CD14-positive monocyte (primary cell): ENCODE measurements at regions not wholly inside any gene's neighbourhood (a gene's known extent, or its start where the extent isn't known, plus 50 kb on each side); places are given as distances from the start of the nearest gene placed in this dataset.

ENCODE experiments used
- DNase-seq, 3 donors: peaks; one replicate each; pipeline ENCODE4 v3.0.0-alpha.2; 2011 to 2022
- H2AFZ ChIP-seq: 2 replicates; pipeline ENCODE4 v1.6.0; 2012; ENCODE audit warnings: mild to moderate bottlenecking, low read depth, low read length, inconsistent platforms; ENCODE audit not compliant: insufficient read depth, poor library complexity, severe bottlenecking
- H3K27ac ChIP-seq, 2 donors: 1 replicate in 1 of 2; 2 replicates in 1 of 2; pipeline ENCODE4 v1.5.1; 2012 to 2013; ENCODE audit warnings: low read length in 2 of 2, control low read depth in 1 of 2, inconsistent platforms in 1 of 2, low read depth in 1 of 2, mild to moderate bottlenecking in 1 of 2
- H3K27me3 ChIP-seq, 2 donors: one replicate each; pipeline versions ENCODE4 v1.6.0 to v1.6.1; 2011 to 2013; ENCODE audit warnings: low read length in 2 of 2; ENCODE audit not compliant: control insufficient read depth in 2 of 2, insufficient read depth in 2 of 2
- H3K36me3 ChIP-seq, 2 donors: replicated peaks in 1 of 2; 1 replicate in 1 of 2; 2 replicates in 1 of 2; pipeline versions ENCODE4 v1.5.1 to v1.6.1; 2012 to 2013; ENCODE audit warnings: low read length in 2 of 2, control low read depth in 1 of 2, inconsistent platforms in 1 of 2, mild to moderate bottlenecking in 1 of 2; ENCODE audit not compliant: insufficient read depth in 2 of 2, control insufficient read depth in 1 of 2
- H3K4me1 ChIP-seq, 2 donors: 1 replicate in 1 of 2; 2 replicates in 1 of 2; pipeline versions ENCODE4 v1.5.1 to v1.6.1; 2012 to 2013; ENCODE audit warnings: low read length in 2 of 2, control low read depth in 1 of 2, inconsistent platforms in 1 of 2, mild to moderate bottlenecking in 1 of 2, moderate library complexity in 1 of 2; ENCODE audit not compliant: insufficient read depth in 2 of 2, control insufficient read depth in 1 of 2
- H3K4me2 ChIP-seq: replicated peaks from 2 replicates; pipeline ENCODE3; 2012; ENCODE audit warnings: low read length, moderate library complexity, mild to moderate bottlenecking; ENCODE audit not compliant: poor library complexity, severe bottlenecking; ENCODE audit errors: extremely low read depth
- H3K4me3 ChIP-seq, 3 experiments: fragments of 200-600 bp in 1 of 3; sonication (generic) in 1 of 3; replicated peaks in 1 of 3; 1 replicate in 2 of 3; 2 replicates in 1 of 3; pipeline ENCODE4 v1.5.1; 2011 to 2013; ENCODE audit warnings: low read length in 3 of 3, mild to moderate bottlenecking in 3 of 3, control low read depth in 2 of 3, low read depth in 2 of 3, inconsistent platforms in 1 of 3, moderate library complexity in 1 of 3
- H3K79me2 ChIP-seq: 2 replicates; pipeline ENCODE4 v1.6.0; 2012; ENCODE audit warnings: mild to moderate bottlenecking, control low read depth, inconsistent platforms, low read length, moderate library complexity; ENCODE audit not compliant: insufficient read depth
- H3K9ac ChIP-seq: 2 replicates; pipeline ENCODE4 v1.6.0; 2017; ENCODE audit warnings: low read length, mild to moderate bottlenecking; ENCODE audit not compliant: insufficient read depth, poor library complexity, severe bottlenecking
- H3K9me3 ChIP-seq, 2 donors: replicated peaks in 1 of 2; 1 replicate in 1 of 2; 2 replicates in 1 of 2; pipeline versions ENCODE4 v1.5.1 to v1.6.1; 2012 to 2013; ENCODE audit warnings: low read length in 2 of 2, control low read depth in 1 of 2; ENCODE audit not compliant: control insufficient read depth in 1 of 2, insufficient read depth in 1 of 2
- H4K20me1 ChIP-seq: 2 replicates; pipeline ENCODE4 v1.6.0; 2012; ENCODE audit warnings: mild to moderate bottlenecking, low read length, control low read depth, moderate library complexity; ENCODE audit not compliant: insufficient read depth
- H3K27ac Mint-ChIP-seq, 7 donors: one replicate each; pipeline ENCODE4 v1.8.0; 2020; ENCODE audit warnings: mild to moderate bottlenecking in 7 of 7, mixed read lengths in 7 of 7, moderate library complexity in 6 of 7, inconsistent platforms in 2 of 7
- H3K27me3 Mint-ChIP-seq, 3 donors: one replicate each; pipeline ENCODE4 v1.8.0; 2021 to 2022; ENCODE audit warnings: low read depth in 3 of 3, mild to moderate bottlenecking in 3 of 3, mixed read lengths in 3 of 3, moderate library complexity in 3 of 3, inconsistent platforms in 1 of 3
- H3K36me3 Mint-ChIP-seq, 2 donors: one replicate each; pipeline ENCODE4 v1.8.0; 2020; ENCODE audit warnings: mixed read lengths in 2 of 2, inconsistent platforms in 1 of 2, mild to moderate bottlenecking in 1 of 2
- H3K4me1 Mint-ChIP-seq: one replicate; pipeline ENCODE4 v1.8.0; 2020; ENCODE audit warnings: mild to moderate bottlenecking, mixed read lengths
- H3K4me3 Mint-ChIP-seq, 2 donors: one replicate each; pipeline ENCODE4 v1.8.0; 2020; ENCODE audit warnings: mild to moderate bottlenecking in 2 of 2, mixed read lengths in 2 of 2, moderate library complexity in 1 of 2
- H3K9me3 Mint-ChIP-seq, 7 donors: one replicate each; pipeline ENCODE4 v1.8.0; 2020 to 2022; ENCODE audit warnings: mixed read lengths in 7 of 7, mild to moderate bottlenecking in 6 of 7, moderate library complexity in 6 of 7, inconsistent platforms in 2 of 7
- CTCF ChIP-seq: fragments of 200-600 bp; IDR thresholded peaks from one replicate; pipeline ENCODE4 v1.8.0; 2022; ENCODE audit warnings: antibody characterized with exemption, mild to moderate bottlenecking
- WGBS: methylation state at CpG from one replicate; pipeline ENCODE4 v1.1.5; 2013; ENCODE audit warnings: missing lambda C conversion rate; ENCODE audit not compliant: insufficient coverage; 5-methylcytosine and 5-hydroxymethylcytosine counted together
- intact Hi-C, 2 donors: fragments of 100-400 bp; cut with micrococcal nuclease; formaldehyde crosslinking; loops; one replicate each; pipeline versions ENCODE4 v1.15.0 to v1.15.1; 2023

- Mint-ChIP-seq H3K4me3 (no peak overlapping the region), H3K9me3 (peaks cover 0 to 30% (median 9%) of the 10 kb centered on the region in 7 donors), H3K4me1 (no peaks in the 10 kb centered on the region), H3K36me3 (no peaks in the 10 kb centered on the region), H3K27me3 (no peaks in the 10 kb centered on the region), H3K27ac (no peak overlapping the region)
- DNase-seq: no peak
- H2AFZ ChIP-seq: no peak overlapping the region
- no peak for TF ChIP-seq CTCF
- no peak overlapping the region for H3K4me2 ChIP-seq
- intact Hi-C loops: no loop called here
- H3K9ac ChIP-seq: no peak overlapping the region
- H3K4me1 ChIP-seq: no peaks in the 10 kb centered on the region
- no CpG with 5 or more reads among the region's 1 CpG for WGBS
- H3K27ac ChIP-seq: no peak overlapping the region
- H3K36me3 ChIP-seq: no peaks in the 10 kb centered on the region
- H3K9me3 ChIP-seq: peaks cover 20 to 26% of the 10 kb centered on the region in 2 donors
- no peaks in the 10 kb centered on the region for H3K79me2 ChIP-seq
- H3K4me3 ChIP-seq: no peak overlapping the region
- H3K27me3 ChIP-seq: no peaks in the 10 kb centered on the region
- no peaks in the 10 kb centered on the region for H4K20me1 ChIP-seq
Measured at GRCh38 chr3:83729576-83729975, 1229.2 kb upstream of the CADM2 start.

- Mint-ChIP-seq H3K4me3 (no peak overlapping the region), H3K27me3 (no peaks in the 10 kb centered on the region), H3K9me3 (peaks cover 0 to 13% (median 0%) of the 10 kb centered on the region in 7 donors), H3K4me1 (peaks cover 3% of the 10 kb centered on the region), H3K36me3 (no peaks in the 10 kb centered on the region), H3K27ac (no peak overlapping the region)
- no peak overlapping the region for H3K4me2 ChIP-seq
- no CpG with 5 or more reads among the region's 4 CpGs for WGBS
- no peak overlapping the region for H3K27ac ChIP-seq
- no peak overlapping the region for H3K4me3 ChIP-seq
- H3K27me3 ChIP-seq: no peaks in the 10 kb centered on the region
- TF ChIP-seq CTCF: no peak
- intact Hi-C loops: no loop called here
- H2AFZ ChIP-seq: no peak overlapping the region
- no peaks in the 10 kb centered on the region for H3K79me2 ChIP-seq
- H4K20me1 ChIP-seq: no peaks in the 10 kb centered on the region
- H3K36me3 ChIP-seq: no peaks in the 10 kb centered on the region
- H3K9ac ChIP-seq: no peak overlapping the region
- no peaks in the 10 kb centered on the region for H3K9me3 ChIP-seq
- no peaks in the 10 kb centered on the region for H3K4me1 ChIP-seq
- DNase-seq: no peak
Measured at GRCh38 chr3:83734656-83735055, 1224.1 kb upstream of the CADM2 start.
